Testis (tissue), 2 donors: ENCODE measurements at regions not wholly inside any gene's neighbourhood (a gene's known extent, or its start where the extent isn't known, plus 50 kb on each side); places are given as distances from the start of the nearest gene placed in this dataset.
"Not testable (repeated sequence)": the region's sequence is repeated elsewhere in the genome, so short reads cannot be mapped to it uniquely, and the experiment has no call there.

Source experiments
- DNase-seq: peaks from one replicate; pipeline ENCODE4 v3.0.0-alpha.2; 2019
- H3K27ac ChIP-seq, 2 donors: fragments of 200-600 bp; sonication (generic); one replicate each; pipeline ENCODE4 v1.5.1; 2019
- H3K27me3 ChIP-seq: fragments of 200-600 bp; sonication (generic); one replicate; pipeline ENCODE4 v1.5.1; 2019
- H3K36me3 ChIP-seq: fragments of 200-600 bp; sonication (generic); one replicate; pipeline ENCODE4 v1.5.1; 2017; ENCODE audit warnings: low read depth; ENCODE audit errors: missing control alignments
- H3K4me1 ChIP-seq: fragments of 200-600 bp; sonication (generic); one replicate; pipeline ENCODE4 v1.5.1; 2019
- H3K4me3 ChIP-seq, 2 donors: fragments of 200-600 bp; sonication (generic); one replicate each; pipeline ENCODE4 v1.5.1; 2017 to 2019
- H3K9me3 ChIP-seq: fragments of 200-600 bp; sonication (generic); one replicate; pipeline ENCODE4 v1.5.1; 2017
- POLR2A ChIP-seq: fragments of 450-650 bp; IDR thresholded peaks from one replicate; pipeline ENCODE4 v1.6.1; 2017; ENCODE audit warnings: antibody characterized with exemption, mild to moderate bottlenecking, moderate library complexity
- WGBS, 2 donors: methylation state at CpG; one replicate each; pipeline ENCODE4 v1.1.5; 2018; 5-methylcytosine and 5-hydroxymethylcytosine counted together
- intact Hi-C: fragments of 100-400 bp; cut with DNase I; formaldehyde crosslinking; loops from one replicate; pipeline ENCODE4 v1.15.1; 2023; ENCODE audit warnings: low total_unique reads
- TF ChIP-seq, protein P1 (sequence below), 3 experiments: fragments of 450-650 bp in 2 of 3; fragments of 200-600 bp in 1 of 3; sonication (generic) in 1 of 3; IDR thresholded peaks; one replicate each; pipeline ENCODE4 v1.5.1; 2016 to 2019; ENCODE audit warnings: antibody characterized with exemption in 3 of 3, mild to moderate bottlenecking in 2 of 3, moderate library complexity in 1 of 3

DNA sequence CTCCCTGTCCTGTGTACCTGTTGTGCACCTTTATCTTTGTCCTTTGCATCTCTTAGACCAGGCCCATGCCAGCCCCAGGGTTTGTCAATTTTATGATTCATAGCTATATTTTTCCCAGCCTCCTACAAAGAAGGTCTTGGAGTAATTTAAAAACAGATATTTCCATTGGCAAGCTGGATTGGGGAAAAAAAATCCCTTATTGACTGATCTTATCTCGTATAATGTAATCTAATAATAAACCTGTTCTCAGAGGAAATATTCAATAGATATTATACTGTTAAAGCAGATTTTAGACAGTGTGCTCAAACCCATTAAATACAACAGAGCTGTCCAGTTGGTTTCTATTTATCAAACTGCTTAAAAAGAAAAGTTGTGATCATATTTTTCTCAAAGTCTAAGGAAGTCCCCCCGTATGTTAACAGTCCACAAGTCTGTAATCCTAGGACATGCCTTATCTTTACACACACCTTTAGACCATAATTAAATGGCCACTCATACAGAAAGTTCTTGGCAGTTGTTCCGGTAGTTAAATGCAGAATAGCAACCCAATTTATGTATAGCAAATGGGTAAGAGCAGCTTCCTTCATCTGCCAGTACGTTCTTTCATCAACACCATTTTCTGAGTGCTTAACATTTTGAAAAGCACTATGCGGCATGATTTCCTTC is 700.9 kb upstream of the NR2F2 start:
- Histone ChIP-seq H3K27ac (no peak overlapping the region), H3K9me3 (no peaks in the 10 kb centered on the region), H3K4me3 (no peak overlapping the region), H3K27me3 (no peaks in the 10 kb centered on the region), H3K4me1 (no peaks in the 10 kb centered on the region), H3K36me3 (no peaks in the 10 kb centered on the region)
- 88 to 93% methylated on average over 5 of the region's 5 CpGs for WGBS, 2 donors
- DNase-seq, result no peak
- TF ChIP-seq POLR2A, result no peak
- TF ChIP-seq, protein P1, sequence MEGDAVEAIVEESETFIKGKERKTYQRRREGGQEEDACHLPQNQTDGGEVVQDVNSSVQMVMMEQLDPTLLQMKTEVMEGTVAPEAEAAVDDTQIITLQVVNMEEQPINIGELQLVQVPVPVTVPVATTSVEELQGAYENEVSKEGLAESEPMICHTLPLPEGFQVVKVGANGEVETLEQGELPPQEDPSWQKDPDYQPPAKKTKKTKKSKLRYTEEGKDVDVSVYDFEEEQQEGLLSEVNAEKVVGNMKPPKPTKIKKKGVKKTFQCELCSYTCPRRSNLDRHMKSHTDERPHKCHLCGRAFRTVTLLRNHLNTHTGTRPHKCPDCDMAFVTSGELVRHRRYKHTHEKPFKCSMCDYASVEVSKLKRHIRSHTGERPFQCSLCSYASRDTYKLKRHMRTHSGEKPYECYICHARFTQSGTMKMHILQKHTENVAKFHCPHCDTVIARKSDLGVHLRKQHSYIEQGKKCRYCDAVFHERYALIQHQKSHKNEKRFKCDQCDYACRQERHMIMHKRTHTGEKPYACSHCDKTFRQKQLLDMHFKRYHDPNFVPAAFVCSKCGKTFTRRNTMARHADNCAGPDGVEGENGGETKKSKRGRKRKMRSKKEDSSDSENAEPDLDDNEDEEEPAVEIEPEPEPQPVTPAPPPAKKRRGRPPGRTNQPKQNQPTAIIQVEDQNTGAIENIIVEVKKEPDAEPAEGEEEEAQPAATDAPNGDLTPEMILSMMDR (IDR thresholded peaks at IDR 0.05), result no peak
- intact Hi-C loops, result no loop called here

DNA sequence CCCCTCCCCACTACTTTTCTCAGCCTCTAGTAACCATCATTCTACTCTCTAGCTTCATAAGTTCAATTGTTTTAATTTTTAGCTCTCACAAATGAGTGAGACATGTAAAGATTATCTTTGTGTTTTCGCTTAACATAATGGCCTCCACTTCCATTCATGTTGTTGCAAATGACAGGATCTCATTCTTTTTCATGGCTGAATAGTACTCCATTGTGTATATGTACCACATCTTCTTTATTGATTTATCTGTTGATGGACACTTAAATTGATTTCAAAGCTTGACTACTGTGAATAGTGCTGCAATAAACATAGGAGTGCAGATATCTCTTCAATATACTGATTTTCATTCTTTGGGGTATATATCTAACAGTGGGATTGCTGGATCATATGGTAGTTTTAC is 699.8 kb upstream of the NR2F2 start:
- H3K27me3 ChIP-seq, result no peaks in the 10 kb centered on the region
- 98 to 100% methylated on average over 1 of the region's 1 CpG for WGBS, 2 donors
- intact Hi-C loops, result no loop called here
- H3K36me3 ChIP-seq, result no peaks in the 10 kb centered on the region
- no peak for TF ChIP-seq POLR2A
- TF ChIP-seq, protein P1 (IDR thresholded peaks at IDR 0.05), result no peak
- no peaks in the 10 kb centered on the region for H3K4me1 ChIP-seq
- no peak overlapping the region for H3K4me3 ChIP-seq
- no peak for DNase-seq
- H3K9me3 ChIP-seq, result no peaks in the 10 kb centered on the region
- H3K27ac ChIP-seq, result no peak overlapping the region

DNA sequence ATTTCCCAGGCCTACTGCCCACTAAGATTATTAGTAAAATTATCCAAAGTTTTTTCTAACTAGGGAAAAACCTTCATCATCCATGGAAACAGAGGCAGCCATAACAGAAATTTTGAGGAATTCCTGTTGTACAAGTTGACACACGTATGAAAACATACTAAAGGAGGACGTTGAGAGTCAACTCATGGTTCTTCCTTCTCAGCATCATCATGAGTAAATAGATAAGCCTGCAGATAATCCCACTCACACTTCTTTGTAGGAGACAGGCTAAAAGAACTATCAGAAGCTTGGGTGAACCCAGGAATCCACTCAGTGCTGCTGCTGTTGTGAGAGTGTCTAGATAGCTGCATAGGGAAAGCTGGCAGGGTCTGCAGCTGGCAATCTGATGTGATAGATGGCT is 694.8 kb upstream of the NR2F2 start:
- Histone ChIP-seq H3K4me1 (no peaks in the 10 kb centered on the region), H3K36me3 (no peaks in the 10 kb centered on the region), H3K4me3 (no peak overlapping the region), H3K27me3 (no peaks in the 10 kb centered on the region), H3K9me3 (no peaks in the 10 kb centered on the region), H3K27ac (no peak overlapping the region)
- WGBS, 2 donors, result 87 to 90% methylated on average over 2 of the region's 2 CpGs
- no peak for DNase-seq
- TF ChIP-seq, protein P1 (IDR thresholded peaks at IDR 0.05), result no peak
- no peak for TF ChIP-seq POLR2A
- intact Hi-C loops, result no loop called here

DNA sequence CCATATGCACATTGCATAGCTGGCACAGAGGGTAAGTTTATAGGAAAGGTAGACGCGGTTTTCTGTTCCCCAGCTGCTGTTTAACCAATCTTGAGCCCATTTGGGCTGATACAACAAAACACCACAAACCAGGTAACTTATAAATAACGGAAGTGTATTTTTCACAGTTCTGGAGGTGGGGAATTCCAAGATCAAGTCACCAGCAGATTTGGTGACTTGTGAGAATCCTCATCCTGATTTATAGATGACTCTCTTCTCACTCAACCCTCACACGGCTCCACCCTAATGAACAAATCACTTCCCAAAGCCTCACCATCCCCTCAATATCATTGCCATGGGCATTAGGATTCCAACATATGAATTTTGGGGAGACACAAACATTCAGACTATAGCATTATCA is 694.4 kb upstream of the NR2F2 start:
- H3K27ac ChIP-seq, result no peak overlapping the region
- H3K36me3 ChIP-seq, result no peaks in the 10 kb centered on the region
- H3K4me3 ChIP-seq, result no peak overlapping the region
- 82 to 92% methylated on average over 4 of the region's 4 CpGs for WGBS, 2 donors
- no peaks in the 10 kb centered on the region for H3K9me3 ChIP-seq
- no peak for DNase-seq
- no peak for TF ChIP-seq POLR2A
- TF ChIP-seq, protein P1 (IDR thresholded peaks at IDR 0.05), result no peak
- H3K27me3 ChIP-seq, result no peaks in the 10 kb centered on the region
- H3K4me1 ChIP-seq, result no peaks in the 10 kb centered on the region
- intact Hi-C loops, result no loop called here

DNA sequence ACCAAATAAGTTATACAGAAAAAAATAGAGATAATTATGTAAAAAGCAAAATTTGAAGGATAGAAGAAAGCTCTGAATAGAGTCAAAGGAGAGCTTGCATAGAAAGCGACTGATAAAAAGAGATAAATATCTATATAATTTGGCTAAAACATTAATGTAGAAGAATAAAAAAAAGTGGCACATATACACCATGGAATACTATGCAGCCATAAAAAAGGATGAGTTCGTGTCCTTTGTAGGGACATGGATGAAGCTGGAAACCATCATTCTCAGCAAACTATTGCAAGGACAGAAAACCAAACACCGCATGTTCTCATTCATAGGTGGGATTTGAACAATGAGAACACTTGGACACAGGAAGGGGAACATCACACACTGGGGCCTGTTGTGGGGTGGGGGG is 693.3 kb upstream of the NR2F2 start:
- H3K9me3 ChIP-seq, DNase-seq, intact Hi-C loops, H3K27ac ChIP-seq, H3K4me1 ChIP-seq, H3K27me3 ChIP-seq, H3K36me3 ChIP-seq, H3K4me3 ChIP-seq: not testable (repeated sequence)
- WGBS, 2 donors, result 83% methylated on average over 3 of the region's 3 CpGs
